Dermis microvascular lymphatic vessel endothelial cell (primary cell): ENCODE measurements at regions not wholly inside any gene's neighbourhood (a gene's known extent, or its start where the extent isn't known, plus 50 kb on each side); places are given as distances from the start of the nearest gene placed in this dataset.
"Not testable (repeated sequence)": the region's sequence is repeated elsewhere in the genome, so short reads cannot be mapped to it uniquely, and the experiment has no call there.

ENCODE experiments used
- DNase-seq, 2 donors: peaks; one replicate each; pipeline versions ENCODE4 v3.0.0 to v3.0.0-alpha.2; 2010; ENCODE audit warnings: low read depth in 2 of 2

GRCh38 chr9:88849878-88850277 is 141.4 kb upstream of the S1PR3 start:
- DNase-seq, result not testable (repeated sequence)

GRCh38 chr9:88852794-88853193 is 138.5 kb upstream of the S1PR3 start:
- peak in 1 of 2 donors; percentile 92 for DNase-seq

- DNase-seq, result no peak
Measured at GRCh38 chr9:88870627-88871026, 120.6 kb upstream of the S1PR3 start.

- DNase-seq, result no peak
Measured at GRCh38 chr9:88871669-88872068, 119.6 kb upstream of the S1PR3 start.

GRCh38 chr9:88872192-88872946 is 118.9 kb upstream of the S1PR3 start:
- peak in 1 of 2 donors; percentile 6 for DNase-seq

GRCh38 chr9:88873635-88874034 is 117.6 kb upstream of the S1PR3 start:
- DNase-seq, result no peak

GRCh38 chr9:88874391-88874790 is 116.9 kb upstream of the S1PR3 start:
- DNase-seq, result peak in 1 of 2 donors; percentile 13

- no peak for DNase-seq
Measured at GRCh38 chr9:88875400-88876120, 115.7 kb upstream of the S1PR3 start.

GRCh38 chr9:88880199-88880598 is 111.1 kb upstream of the S1PR3 start:
- no peak for DNase-seq

- not testable (repeated sequence) for DNase-seq
Measured at GRCh38 chr9:88884291-88884690, 107.0 kb upstream of the S1PR3 start.

- DNase-seq, result not testable (repeated sequence)
Measured at GRCh38 chr9:88886762-88887161, 104.5 kb upstream of the S1PR3 start.

GRCh38 chr9:88889386-88889785 is 101.9 kb upstream of the S1PR3 start:
- DNase-seq, result no peak

GRCh38 chr9:88890546-88890945 is 100.7 kb upstream of the S1PR3 start:
- DNase-seq, result no peak

- no peak for DNase-seq
Measured at GRCh38 chr9:88891040-88891439, 100.2 kb upstream of the S1PR3 start.

- no peak for DNase-seq
Measured at GRCh38 chr9:88892724-88893123, 98.5 kb upstream of the S1PR3 start.

GRCh38 chr9:88897081-88897480 is 94.2 kb upstream of the S1PR3 start:
- DNase-seq, result no peak

GRCh38 chr9:88898039-88898720 is 93.1 kb upstream of the S1PR3 start:
- DNase-seq, result no peak

- no peak for DNase-seq
Measured at GRCh38 chr9:88905506-88905905, 85.8 kb upstream of the S1PR3 start.

- no peak for DNase-seq
Measured at GRCh38 chr9:88915916-88916315, 75.4 kb upstream of the S1PR3 start.

GRCh38 chr9:88916894-88917293 is 74.4 kb upstream of the S1PR3 start:
- no peak for DNase-seq

GRCh38 chr9:88917375-88917774 is 73.9 kb upstream of the S1PR3 start:
- no peak for DNase-seq

- not testable (repeated sequence) for DNase-seq
Measured at GRCh38 chr9:88918537-88918936, 72.7 kb upstream of the S1PR3 start.
